ENCODE measurements at regions not wholly inside any gene's neighbourhood (a gene's known extent, or its start where the extent isn't known, plus 50 kb on each side); places are given as distances from the start of the nearest gene placed in this dataset.

DNA sequence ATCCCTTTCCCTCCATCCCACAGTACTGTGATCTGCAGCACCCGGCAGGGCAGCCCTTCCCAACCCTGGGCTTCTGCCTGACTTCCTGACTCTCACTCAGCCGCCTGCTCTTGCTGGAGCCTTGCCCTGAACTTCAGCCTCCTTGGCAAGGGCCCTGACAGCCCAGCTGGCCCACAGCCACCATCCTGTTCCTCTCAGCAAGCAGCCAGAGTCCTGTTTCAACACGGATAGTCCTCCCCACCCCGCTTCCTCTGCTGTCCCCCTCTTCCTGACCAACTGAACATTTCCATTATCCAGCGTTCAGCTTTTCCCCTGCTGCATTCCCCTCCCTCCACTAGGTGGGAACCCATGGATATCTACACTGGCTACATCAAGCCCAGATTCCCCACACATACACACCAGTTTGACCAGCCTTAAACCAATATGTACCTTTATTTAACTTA, 74.0 kb upstream of the MDM1 start:
- no peak for TF ChIP-seq FOXM1 (IDR thresholded peaks at IDR 0.05; ENCODE audit: borderline replicate concordance)
- no peak for TF ChIP-seq BHLHE40 (IDR thresholded peaks at IDR 0.05; ENCODE audit: borderline replicate concordance)
- no peak for TF ChIP-seq FOXA1 (IDR thresholded peaks at IDR 0.05)
- no peak for TF ChIP-seq CTBP1 (IDR thresholded peaks at IDR 0.05; ENCODE audit: borderline replicate concordance)
- no peak for TF ChIP-seq L3MBTL2 (conservative IDR thresholded peaks at IDR 0.05)
- TF ChIP-seq NFRKB (IDR thresholded peaks at IDR 0.05), result no peak
- TF ChIP-seq SP1 (IDR thresholded peaks at IDR 0.05), result no peak
- no peak for TF ChIP-seq TARDBP (IDR thresholded peaks at IDR 0.05)
- no peak for TF ChIP-seq PKNOX1 (IDR thresholded peaks at IDR 0.05)
- TF ChIP-seq ARNT (IDR thresholded peaks at IDR 0.05), result no peak
